ENCODE measurements at regions not wholly inside any gene's neighbourhood (a gene's known extent, or its start where the extent isn't known, plus 50 kb on each side); places are given as distances from the start of the nearest gene placed in this dataset.
A peak's percentile ranks its signal among the peaks of the same experiment; 100 is the strongest.

DNA sequence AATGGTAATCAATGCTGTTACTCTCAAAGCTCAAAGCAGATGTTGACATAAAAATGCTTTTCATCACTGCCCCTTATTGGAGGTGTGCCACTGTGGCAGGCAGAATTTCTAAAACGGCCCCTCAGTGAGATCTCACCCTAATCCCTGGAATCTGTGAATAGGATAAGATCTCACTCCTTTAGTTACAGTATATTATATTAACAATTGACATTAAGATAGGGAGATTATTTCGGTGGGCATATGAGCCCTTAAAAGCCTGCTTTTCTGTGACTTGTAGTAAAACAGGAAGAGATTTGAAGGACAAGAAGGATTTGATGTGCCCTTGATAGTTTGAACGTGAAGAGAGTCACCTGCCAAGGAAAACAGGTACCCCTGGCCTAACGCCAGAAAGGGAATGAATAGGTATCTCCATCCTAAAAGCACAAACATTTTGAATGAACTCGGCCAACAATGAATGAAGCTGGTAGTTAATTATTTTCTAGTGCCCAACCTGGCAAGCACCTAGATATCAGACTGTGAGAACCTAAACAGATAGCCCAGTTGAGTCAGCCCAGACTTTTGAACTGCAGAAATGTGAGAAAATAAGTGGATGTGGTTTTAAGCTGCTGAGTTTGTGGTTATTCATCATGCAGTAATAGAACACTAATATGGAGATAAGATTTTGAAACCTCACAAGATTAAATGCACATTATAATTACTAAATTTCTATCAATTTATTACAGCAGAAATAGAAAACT lies 881.6 kb downstream of the PCDH18 start:
- Histone ChIP-seq H3K4me2 (ENCODE audit: control insufficient read depth, insufficient read depth) (no peak overlapping the region), H4K20me1 (ENCODE audit: control insufficient read depth, insufficient read depth) (no peaks in the 10 kb centered on the region), H3K9me3 (replicated peaks; ENCODE audit: control insufficient read depth, insufficient read depth, low read length) (no peaks in the 10 kb centered on the region), H3K4me1 (ENCODE audit: control insufficient read depth, insufficient read depth, low read length) (no peaks in the 10 kb centered on the region), H3K79me2 (ENCODE audit: control insufficient read depth, insufficient read depth, low read length) (no peaks in the 10 kb centered on the region), H3K36me3 (ENCODE audit: control insufficient read depth in 2 of 2, insufficient read depth in 2 of 2, low read length in 1 of 2) (no peaks in the 10 kb centered on the region), H3K27me3 (replicated peaks in 1 of 2; ENCODE audit: control insufficient read depth in 2 of 2, insufficient read depth in 2 of 2, low read length in 1 of 2) (no peaks in the 10 kb centered on the region), H3K27ac (ENCODE audit: control insufficient read depth, insufficient read depth) (no peak overlapping the region), H3K9ac (ENCODE audit: control insufficient read depth, insufficient read depth, low read length) (no peak overlapping the region), H3K4me3 (no peak overlapping the region), H2AFZ (ENCODE audit: control insufficient read depth, low read depth, low read length) (no peak overlapping the region)
- peak; percentile 87 for ATAC-seq
- ChIA-PET RAD21 (ENCODE audit: unreplicated experiment) (interaction anchor here (0.6 to 5.3 kb wide), 18 partner anchors 10 to 213 kb away, joined by 3 to 42 read pairs (median 4); no protein-coding TSS in a partner anchor), SMC1A (ENCODE audit: uncharacterized antibody, unreplicated experiment) (interaction anchor here (0.6 to 7.1 kb wide), 32 partner anchors 9 to 402 kb away, joined by 3 to 56 read pairs (median 5); no protein-coding TSS in a partner anchor), POLR2A (interaction anchor here (0.6 to 1.7 kb wide), 10 partner anchors 12 to 75 kb away, joined by 3 to 5 read pairs (median 3); no protein-coding TSS in a partner anchor), CTCF (interaction anchor here (1.1 to 4.1 kb wide), 10 partner anchors 10 to 214 kb away, joined by 3 to 16 read pairs (median 8); no protein-coding TSS in a partner anchor)
- BruUV-seq (replicated peaks), result no TSS peak
- FAIRE-seq, result no peak
- in situ Hi-C loops (cut with MboI), result no loop called here
- intact Hi-C loops (cut with micrococcal nuclease; ENCODE audit: unreplicated experiment), result no loop called here
- WGBS (ENCODE audit: insufficient coverage, insufficient replicate concordance, low lambda C conversion rate, missing lambda C conversion rate), result 2% methylated on average over 5 of the region's 5 CpGs
- peak; percentile 34 for DNase-seq (ENCODE audit: low read depth, low spot score)
- TF ChIP-seq RBBP5 (conservative IDR thresholded peaks at IDR 0.05) (no peak), SMC3 (IDR thresholded peaks at IDR 0.05; ENCODE audit: borderline replicate concordance, low read length) (no peak), RB1 (IDR thresholded peaks at IDR 0.05; ENCODE audit: borderline replicate concordance) (no peak), ZNF622 (IDR thresholded peaks at IDR 0.05) (no peak), CHD2 (IDR thresholded peaks at IDR 0.05; ENCODE audit: borderline replicate concordance, low read depth, low read length) (no peak), BCL11A (IDR thresholded peaks at IDR 0.05; ENCODE audit: low read depth, low read length) (peak; percentile 55; the same call in 1 of the 2 replicates), SIN3A (IDR thresholded peaks at IDR 0.05; ENCODE audit: low read depth, low read length) (0 out of 2 replicates have a peak, but pooled peaks have one; percentile 32), EED (IDR thresholded peaks at IDR 0.05; ENCODE audit: low read depth) (no peak), CBX3 (IDR thresholded peaks at IDR 0.05; ENCODE audit: borderline replicate concordance, low read depth) (no peak), ATF7 (IDR thresholded peaks at IDR 0.05; ENCODE audit: low read depth) (peak; percentile 63; the same call in 1 of the 2 replicates), HDGF (IDR thresholded peaks at IDR 0.05) (no peak), RUNX3 (IDR thresholded peaks at IDR 0.05; ENCODE audit: low read length) (no peak; the same call in 1 of the 2 replicates), NFIC (IDR thresholded peaks at IDR 0.05; ENCODE audit: low read depth, low read length) (no peak), DPF2 (IDR thresholded peaks at IDR 0.05) (peak; percentile 79; the same call in 1 of the 2 replicates), MYC (IDR thresholded peaks at IDR 0.05; ENCODE audit: insufficient read depth, insufficient read length, insufficient replicate concordance, low read length, severe bottlenecking) (no peak), SMAD1 (IDR thresholded peaks at IDR 0.05; ENCODE audit: low read depth, partially characterized antibody) (peak; percentile 30)
- TF ChIP-seq, protein P1, sequence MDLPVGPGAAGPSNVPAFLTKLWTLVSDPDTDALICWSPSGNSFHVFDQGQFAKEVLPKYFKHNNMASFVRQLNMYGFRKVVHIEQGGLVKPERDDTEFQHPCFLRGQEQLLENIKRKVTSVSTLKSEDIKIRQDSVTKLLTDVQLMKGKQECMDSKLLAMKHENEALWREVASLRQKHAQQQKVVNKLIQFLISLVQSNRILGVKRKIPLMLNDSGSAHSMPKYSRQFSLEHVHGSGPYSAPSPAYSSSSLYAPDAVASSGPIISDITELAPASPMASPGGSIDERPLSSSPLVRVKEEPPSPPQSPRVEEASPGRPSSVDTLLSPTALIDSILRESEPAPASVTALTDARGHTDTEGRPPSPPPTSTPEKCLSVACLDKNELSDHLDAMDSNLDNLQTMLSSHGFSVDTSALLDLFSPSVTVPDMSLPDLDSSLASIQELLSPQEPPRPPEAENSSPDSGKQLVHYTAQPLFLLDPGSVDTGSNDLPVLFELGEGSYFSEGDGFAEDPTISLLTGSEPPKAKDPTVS (IDR thresholded peaks at IDR 0.05; ENCODE audit: low read depth, low read length), result no peak
- TF ChIP-seq, protein P2, sequence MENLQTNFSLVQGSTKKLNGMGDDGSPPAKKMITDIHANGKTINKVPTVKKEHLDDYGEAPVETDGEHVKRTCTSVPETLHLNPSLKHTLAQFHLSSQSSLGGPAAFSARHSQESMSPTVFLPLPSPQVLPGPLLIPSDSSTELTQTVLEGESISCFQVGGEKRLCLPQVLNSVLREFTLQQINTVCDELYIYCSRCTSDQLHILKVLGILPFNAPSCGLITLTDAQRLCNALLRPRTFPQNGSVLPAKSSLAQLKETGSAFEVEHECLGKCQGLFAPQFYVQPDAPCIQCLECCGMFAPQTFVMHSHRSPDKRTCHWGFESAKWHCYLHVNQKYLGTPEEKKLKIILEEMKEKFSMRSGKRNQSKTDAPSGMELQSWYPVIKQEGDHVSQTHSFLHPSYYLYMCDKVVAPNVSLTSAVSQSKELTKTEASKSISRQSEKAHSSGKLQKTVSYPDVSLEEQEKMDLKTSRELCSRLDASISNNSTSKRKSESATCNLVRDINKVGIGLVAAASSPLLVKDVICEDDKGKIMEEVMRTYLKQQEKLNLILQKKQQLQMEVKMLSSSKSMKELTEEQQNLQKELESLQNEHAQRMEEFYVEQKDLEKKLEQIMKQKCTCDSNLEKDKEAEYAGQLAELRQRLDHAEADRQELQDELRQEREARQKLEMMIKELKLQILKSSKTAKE (IDR thresholded peaks at IDR 0.05; ENCODE audit: low read depth, poor library complexity, severe bottlenecking), result peak; percentile 47
- TF ChIP-seq, protein P3, sequence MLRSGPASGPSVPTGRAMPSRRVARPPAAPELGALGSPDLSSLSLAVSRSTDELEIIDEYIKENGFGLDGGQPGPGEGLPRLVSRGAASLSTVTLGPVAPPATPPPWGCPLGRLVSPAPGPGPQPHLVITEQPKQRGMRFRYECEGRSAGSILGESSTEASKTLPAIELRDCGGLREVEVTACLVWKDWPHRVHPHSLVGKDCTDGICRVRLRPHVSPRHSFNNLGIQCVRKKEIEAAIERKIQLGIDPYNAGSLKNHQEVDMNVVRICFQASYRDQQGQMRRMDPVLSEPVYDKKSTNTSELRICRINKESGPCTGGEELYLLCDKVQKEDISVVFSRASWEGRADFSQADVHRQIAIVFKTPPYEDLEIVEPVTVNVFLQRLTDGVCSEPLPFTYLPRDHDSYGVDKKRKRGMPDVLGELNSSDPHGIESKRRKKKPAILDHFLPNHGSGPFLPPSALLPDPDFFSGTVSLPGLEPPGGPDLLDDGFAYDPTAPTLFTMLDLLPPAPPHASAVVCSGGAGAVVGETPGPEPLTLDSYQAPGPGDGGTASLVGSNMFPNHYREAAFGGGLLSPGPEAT (IDR thresholded peaks at IDR 0.05; ENCODE audit: low read depth), result peak; percentile 43; the same call in 1 of the 2 replicates
